ENCODE measurements at regions not wholly inside any gene's neighbourhood (a gene's known extent, or its start where the extent isn't known, plus 50 kb on each side); places are given as distances from the start of the nearest gene placed in this dataset.

DNA sequence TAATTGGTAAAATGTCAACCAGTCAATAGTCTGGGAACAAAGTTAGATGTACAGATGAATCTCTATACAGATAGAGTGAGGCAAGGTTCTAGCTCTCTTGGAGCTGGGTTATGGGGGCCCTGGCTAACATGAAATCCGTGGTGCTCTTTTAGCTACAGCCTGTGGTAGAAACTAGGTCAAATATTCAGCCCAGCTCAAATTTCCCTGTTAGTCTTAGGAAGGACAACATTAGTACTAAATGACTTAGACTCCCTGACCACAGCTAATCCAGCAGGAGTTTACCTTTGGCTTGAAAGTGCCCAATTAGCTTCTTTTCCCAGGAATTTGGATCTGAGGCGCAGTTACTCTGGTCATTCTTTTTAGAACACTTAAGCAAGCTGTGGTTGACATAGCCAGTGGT lies 170.5 kb downstream of the DMRTA1 start:
- no peaks in the 10 kb centered on the region for H3K4me1 ChIP-seq (ENCODE audit: control insufficient read depth in 1 of 2, low read depth in 2 of 2)
- DNase-seq (ENCODE audit: low spot score): no peak
- TF ChIP-seq, protein P1, sequence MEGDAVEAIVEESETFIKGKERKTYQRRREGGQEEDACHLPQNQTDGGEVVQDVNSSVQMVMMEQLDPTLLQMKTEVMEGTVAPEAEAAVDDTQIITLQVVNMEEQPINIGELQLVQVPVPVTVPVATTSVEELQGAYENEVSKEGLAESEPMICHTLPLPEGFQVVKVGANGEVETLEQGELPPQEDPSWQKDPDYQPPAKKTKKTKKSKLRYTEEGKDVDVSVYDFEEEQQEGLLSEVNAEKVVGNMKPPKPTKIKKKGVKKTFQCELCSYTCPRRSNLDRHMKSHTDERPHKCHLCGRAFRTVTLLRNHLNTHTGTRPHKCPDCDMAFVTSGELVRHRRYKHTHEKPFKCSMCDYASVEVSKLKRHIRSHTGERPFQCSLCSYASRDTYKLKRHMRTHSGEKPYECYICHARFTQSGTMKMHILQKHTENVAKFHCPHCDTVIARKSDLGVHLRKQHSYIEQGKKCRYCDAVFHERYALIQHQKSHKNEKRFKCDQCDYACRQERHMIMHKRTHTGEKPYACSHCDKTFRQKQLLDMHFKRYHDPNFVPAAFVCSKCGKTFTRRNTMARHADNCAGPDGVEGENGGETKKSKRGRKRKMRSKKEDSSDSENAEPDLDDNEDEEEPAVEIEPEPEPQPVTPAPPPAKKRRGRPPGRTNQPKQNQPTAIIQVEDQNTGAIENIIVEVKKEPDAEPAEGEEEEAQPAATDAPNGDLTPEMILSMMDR (IDR thresholded peaks at IDR 0.05): no peak
- H3K9me3 ChIP-seq: no peaks in the 10 kb centered on the region
- H3K27ac ChIP-seq: no peak overlapping the region
- H3K36me3 ChIP-seq: no peaks in the 10 kb centered on the region
- ATAC-seq (ENCODE audit: insufficient number of reproducible peaks, low FRiP score, low read depth): no peak
- no peaks in the 10 kb centered on the region for H3K27me3 ChIP-seq (replicated peaks; ENCODE audit: insufficient read depth)
- no peak overlapping the region for H3K4me3 ChIP-seq

DNA sequence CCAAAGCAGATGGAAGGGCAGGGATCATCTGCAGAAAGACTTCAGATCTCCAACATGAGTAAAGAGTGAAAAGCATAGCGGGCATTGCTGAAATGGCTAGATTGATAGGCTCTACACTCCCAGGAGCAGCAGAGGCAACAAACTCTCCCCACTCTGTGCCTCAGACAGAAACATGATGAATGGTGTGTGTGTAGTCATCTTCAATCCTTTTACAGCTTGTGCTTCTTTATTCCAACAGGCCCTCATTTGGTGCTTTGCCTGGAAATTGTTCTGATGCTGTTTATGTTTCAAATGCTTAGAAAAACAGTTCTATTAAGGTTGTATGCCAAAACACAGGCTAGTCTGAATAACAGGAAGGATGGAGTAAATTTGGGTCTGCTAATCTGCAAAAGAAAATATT lies 176.2 kb downstream of the DMRTA1 start:
- no peaks in the 10 kb centered on the region for H3K9me3 ChIP-seq
- ATAC-seq (ENCODE audit: insufficient number of reproducible peaks, low FRiP score, low read depth) (no peak), DNase-seq (ENCODE audit: low spot score) (no peak)
- H3K27me3 ChIP-seq (replicated peaks; ENCODE audit: insufficient read depth): no peaks in the 10 kb centered on the region
- TF ChIP-seq, protein P1 (IDR thresholded peaks at IDR 0.05): no peak
- H3K4me1 ChIP-seq (ENCODE audit: control insufficient read depth in 1 of 2, low read depth in 2 of 2): no peaks in the 10 kb centered on the region
- no peak overlapping the region for H3K27ac ChIP-seq
- H3K4me3 ChIP-seq: no peak overlapping the region
- H3K36me3 ChIP-seq: no peaks in the 10 kb centered on the region

DNA sequence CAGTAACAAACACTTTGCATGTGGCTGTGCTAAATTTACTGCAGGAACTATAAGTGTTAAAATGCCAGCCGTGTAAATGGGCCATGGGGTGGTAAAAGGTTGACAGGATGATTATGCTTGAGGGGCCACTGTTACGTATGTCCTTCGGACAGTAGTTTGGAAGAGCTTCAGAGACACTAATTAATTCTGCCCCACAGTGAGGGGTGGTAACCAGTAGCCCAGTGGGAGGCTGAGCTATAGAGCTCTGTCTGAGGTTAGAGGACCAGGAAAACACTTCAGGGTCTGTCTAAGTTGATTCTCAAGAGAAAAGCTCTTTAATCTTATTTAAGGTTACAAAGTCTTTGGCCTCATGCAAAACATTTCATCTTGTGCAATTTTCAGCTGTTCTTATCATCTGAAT lies 176.6 kb downstream of the DMRTA1 start:
- DNase-seq (ENCODE audit: low spot score) (no peak), ATAC-seq (ENCODE audit: insufficient number of reproducible peaks, low FRiP score, low read depth) (no peak)
- H3K27ac ChIP-seq: no peak overlapping the region

DNA sequence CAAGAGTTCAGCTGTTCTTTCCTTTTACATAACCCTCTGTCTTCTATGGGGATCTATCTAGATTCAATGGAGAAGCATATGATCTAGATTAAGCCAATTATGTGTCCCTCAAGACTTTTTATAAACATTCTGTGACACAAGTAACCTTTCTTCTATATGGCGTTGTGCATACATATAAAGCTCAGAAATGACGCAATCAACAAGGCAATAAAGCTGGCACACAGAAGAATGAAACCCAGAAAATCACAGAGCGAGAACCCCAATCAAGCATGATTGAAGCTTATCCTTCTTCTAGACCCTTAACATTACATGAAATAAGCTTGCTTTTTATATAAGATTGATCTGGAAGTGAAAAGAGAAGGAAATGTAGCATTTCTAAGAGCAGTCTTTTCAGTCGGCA lies 178.9 kb downstream of the DMRTA1 start:
- no peak overlapping the region for H3K27ac ChIP-seq
- no peak overlapping the region for H3K4me3 ChIP-seq
- no peaks in the 10 kb centered on the region for H3K9me3 ChIP-seq
- TF ChIP-seq, protein P1 (IDR thresholded peaks at IDR 0.05): no peak
- H3K4me1 ChIP-seq (ENCODE audit: control insufficient read depth in 1 of 2, low read depth in 2 of 2): no peaks in the 10 kb centered on the region
- no peaks in the 10 kb centered on the region for H3K36me3 ChIP-seq
- DNase-seq (ENCODE audit: low spot score): no peak
- no peaks in the 10 kb centered on the region for H3K27me3 ChIP-seq (replicated peaks; ENCODE audit: insufficient read depth)
- no peak for ATAC-seq (ENCODE audit: insufficient number of reproducible peaks, low FRiP score, low read depth)

More for the DNA sequence above, 176.6 kb downstream of the DMRTA1 start:
- no peak overlapping the region for H3K4me3 ChIP-seq
- no peaks in the 10 kb centered on the region for H3K4me1 ChIP-seq (ENCODE audit: control insufficient read depth in 1 of 2, low read depth in 2 of 2)
- no peaks in the 10 kb centered on the region for H3K9me3 ChIP-seq
- TF ChIP-seq, protein P1 (IDR thresholded peaks at IDR 0.05): no peak
- no peaks in the 10 kb centered on the region for H3K36me3 ChIP-seq
- H3K27me3 ChIP-seq (replicated peaks; ENCODE audit: insufficient read depth): no peaks in the 10 kb centered on the region

DNA sequence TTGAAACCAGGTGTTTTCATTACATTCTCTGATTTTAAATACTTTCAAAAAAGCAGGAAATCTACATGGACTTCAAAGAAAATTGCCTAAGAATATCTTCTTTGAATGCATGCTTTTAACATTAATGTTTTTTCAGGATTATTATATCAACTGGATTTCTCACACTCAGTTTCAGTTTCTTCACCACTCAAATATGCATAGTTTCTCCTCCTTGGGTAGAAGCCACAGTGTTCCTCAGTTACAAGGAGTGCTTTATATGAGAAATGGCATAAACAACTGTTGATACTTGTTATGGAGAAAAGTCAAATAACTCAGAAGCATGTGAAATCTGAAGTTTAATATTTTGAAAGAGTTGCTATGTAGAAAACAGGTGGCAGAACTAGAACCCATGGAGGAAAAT lies 196.9 kb downstream of the DMRTA1 start:
- TF ChIP-seq, protein P1 (IDR thresholded peaks at IDR 0.05): no peak
- Histone ChIP-seq H3K36me3 (no peaks in the 10 kb centered on the region), H3K4me1 (ENCODE audit: control insufficient read depth in 1 of 2, low read depth in 2 of 2) (no peaks in the 10 kb centered on the region), H3K4me3 (no peak overlapping the region), H3K27ac (no peak overlapping the region), H3K9me3 (no peaks in the 10 kb centered on the region), H3K27me3 (replicated peaks; ENCODE audit: insufficient read depth) (no peaks in the 10 kb centered on the region)
- DNase-seq (ENCODE audit: low spot score): no peak
- no peak for ATAC-seq (ENCODE audit: insufficient number of reproducible peaks, low FRiP score, low read depth)

All from thoracic aorta (tissue), 2 donors.